DOHH2 (cell line): ENCODE measurements at regions not wholly inside any gene's neighbourhood (a gene's known extent, or its start where the extent isn't known, plus 50 kb on each side); places are given as distances from the start of the nearest gene placed in this dataset.
"Not testable (repeated sequence)": the region's sequence is repeated elsewhere in the genome, so short reads cannot be mapped to it uniquely, and the experiment has no call there.

ENCODE experiments used
- H3F3A ChIP-seq: fragments of 200-600 bp; sonication (generic), shearing (Covaris generic); 2 replicates; pipeline ENCODE4 v1.6.0; 2016; ENCODE audit warnings: antibody characterized with exemption, mild to moderate bottlenecking; ENCODE audit not compliant: control insufficient read depth, insufficient read depth
- H3K27ac ChIP-seq: fragments of 200-600 bp; sonication (generic); 2 replicates; pipeline ENCODE4 v1.5.1; 2014; ENCODE audit warnings: low read depth, mild to moderate bottlenecking, low read length, moderate library complexity
- H3K27me3 ChIP-seq: fragments of 200-600 bp; sonication (generic); 2 replicates; pipeline ENCODE4 v1.6.1; 2014; ENCODE audit warnings: mild to moderate bottlenecking, low read length, mixed read lengths; ENCODE audit not compliant: control insufficient read depth
- H3K36me3 ChIP-seq: fragments of 200-600 bp; sonication (generic); 2 replicates; pipeline ENCODE4 v1.6.1; 2014; ENCODE audit warnings: mild to moderate bottlenecking, low read length, moderate library complexity, mixed read lengths; ENCODE audit not compliant: control insufficient read depth
- H3K4me1 ChIP-seq: fragments of 200-600 bp; sonication (generic); 2 replicates; pipeline ENCODE4 v1.6.1; 2014; ENCODE audit warnings: mild to moderate bottlenecking, low read length, mixed read lengths; ENCODE audit not compliant: control insufficient read depth
- H3K4me2 ChIP-seq: fragments of 200-600 bp; sonication (generic); 2 replicates; pipeline ENCODE4 v1.6.0; 2014; ENCODE audit warnings: mild to moderate bottlenecking, low read length, moderate library complexity
- H3K4me3 ChIP-seq: fragments of 200-600 bp; sonication (generic); 2 replicates; pipeline ENCODE4 v1.5.1; 2014; ENCODE audit warnings: mild to moderate bottlenecking, low read length, mixed read lengths
- H3K79me2 ChIP-seq: fragments of 200-600 bp; sonication (generic); 2 replicates; pipeline ENCODE4 v1.6.1; 2014; ENCODE audit warnings: mild to moderate bottlenecking, low read length, mixed read lengths; ENCODE audit not compliant: control insufficient read depth
- H3K9me2 ChIP-seq: fragments of 200-600 bp; sonication (generic); replicated peaks from 2 replicates; pipeline ENCODE4 v1.6.1; 2014; ENCODE audit warnings: mild to moderate bottlenecking, low read length, mixed read lengths; ENCODE audit not compliant: control insufficient read depth
- H3K9me3 ChIP-seq: fragments of 200-600 bp; sonication (generic); 2 replicates; pipeline ENCODE4 v1.6.1; 2014; ENCODE audit warnings: antibody characterized with exemption, low read length, mixed read lengths; ENCODE audit not compliant: control insufficient read depth, insufficient read depth
- H4K20me1 ChIP-seq: fragments of 200-600 bp; sonication (generic); 2 replicates; pipeline ENCODE4 v1.6.0; 2014; ENCODE audit warnings: low read depth, mild to moderate bottlenecking, antibody characterized with exemption, low read length, moderate library complexity; ENCODE audit not compliant: control insufficient read depth, insufficient read depth
- CTCF ChIP-seq: fragments of 200-600 bp; sonication (generic); IDR thresholded peaks from one replicate; pipeline ENCODE4 v1.5.1; 2014; ENCODE audit warnings: antibody characterized with exemption, mild to moderate bottlenecking, low read depth, low read length; ENCODE audit not compliant: poor library complexity, severe bottlenecking
- EZH2phosphoT487 ChIP-seq: fragments of 200-600 bp; sonication (generic); IDR thresholded peaks from 2 replicates; pipeline ENCODE4 v1.6.1; 2017; ENCODE audit warnings: borderline replicate concordance, mild to moderate bottlenecking, antibody characterized with exemption, low read length, moderate library complexity, mixed read lengths

GRCh38 chr18:71036783-71037182, 747.9 kb downstream of the SOCS6 start:
- no peaks in the 10 kb centered on the region for H3K9me3 ChIP-seq
- H3K4me3 ChIP-seq, result no peak overlapping the region
- H3K79me2 ChIP-seq, result no peaks in the 10 kb centered on the region
- H4K20me1 ChIP-seq, result no peaks in the 10 kb centered on the region
- H3K9me2 ChIP-seq, result no peaks in the 10 kb centered on the region
- no peaks in the 10 kb centered on the region for H3K27me3 ChIP-seq
- no peak for TF ChIP-seq CTCF
- TF ChIP-seq EZH2phosphoT487, result no peak
- H3K4me2 ChIP-seq, result no peak overlapping the region
- no peaks in the 10 kb centered on the region for H3K4me1 ChIP-seq
- no peaks in the 10 kb centered on the region for H3K36me3 ChIP-seq
- no peaks in the 10 kb centered on the region for H3F3A ChIP-seq
- no peak overlapping the region for H3K27ac ChIP-seq

DNA sequence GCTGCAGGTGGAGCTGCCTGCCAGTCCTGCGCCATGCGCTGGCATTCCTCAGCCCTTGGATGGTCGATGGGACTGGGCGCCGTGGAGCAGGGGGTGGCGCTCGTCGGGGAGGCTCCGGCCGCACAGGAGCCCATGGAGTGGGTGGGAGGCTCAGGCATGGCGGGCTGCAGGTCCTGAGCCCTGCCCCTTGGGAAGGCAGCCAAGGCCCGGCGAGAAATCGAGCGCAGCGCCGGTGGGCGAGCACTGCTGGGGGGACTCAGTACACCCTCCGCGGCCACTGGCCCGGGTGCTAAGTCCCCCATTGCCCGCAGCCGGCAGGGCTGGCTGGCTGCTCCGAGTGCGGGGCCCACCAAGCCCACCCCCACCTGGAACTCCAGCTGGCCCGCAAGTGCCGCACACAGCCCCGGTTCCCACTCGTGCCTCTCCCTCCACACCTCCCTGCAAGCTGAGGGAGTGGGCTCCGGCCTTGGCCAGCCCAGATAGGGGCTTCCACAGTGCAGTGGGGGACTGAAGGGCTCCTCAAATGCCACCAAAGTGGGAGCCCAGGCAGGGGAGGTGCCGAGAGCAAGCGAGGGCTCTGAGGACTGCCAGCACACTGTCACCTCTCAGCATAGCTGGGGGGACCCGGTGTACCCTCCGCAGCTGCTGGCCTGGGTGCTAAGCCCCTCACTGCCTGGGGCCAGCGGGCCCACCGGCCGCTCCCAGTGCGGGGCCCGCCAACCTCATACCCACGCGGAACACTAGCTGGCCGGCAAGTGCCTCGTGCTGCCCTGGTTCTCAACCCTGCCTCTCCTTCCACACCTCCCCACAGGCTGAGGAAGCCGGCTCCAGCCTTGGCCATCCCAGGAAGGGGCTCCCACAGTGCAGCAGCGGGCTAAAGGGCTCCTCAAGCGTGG, 742.7 kb downstream of the SOCS6 start:
- H3K79me2 ChIP-seq, H3F3A ChIP-seq, H4K20me1 ChIP-seq, H3K27ac ChIP-seq, H3K9me3 ChIP-seq, H3K4me1 ChIP-seq, H3K4me2 ChIP-seq, H3K4me3 ChIP-seq, H3K27me3 ChIP-seq, H3K9me2 ChIP-seq, H3K36me3 ChIP-seq: not testable (repeated sequence)

DNA sequence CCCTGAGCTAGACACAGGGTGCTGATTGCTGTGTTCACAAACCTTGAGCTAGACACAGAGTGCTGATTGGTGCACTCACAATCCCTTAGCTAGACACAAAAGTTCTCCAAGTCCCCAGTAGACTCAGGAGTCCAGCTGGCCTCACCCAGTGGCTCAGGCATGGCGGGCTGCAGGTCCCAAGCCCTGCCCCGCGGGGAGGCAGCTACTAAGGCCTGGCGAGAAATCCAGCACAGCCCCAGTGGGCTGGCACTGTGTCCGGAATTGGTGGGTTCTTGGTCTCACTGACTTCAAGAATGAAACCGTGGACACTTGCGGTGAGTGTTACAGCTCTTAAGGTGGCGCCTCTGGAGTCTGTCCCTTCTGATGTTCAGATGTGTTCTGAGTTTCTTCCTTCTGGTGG, 741.2 kb downstream of the SOCS6 start:
- H3K4me2 ChIP-seq, H3K4me3 ChIP-seq, H3K9me2 ChIP-seq, H3K9me3 ChIP-seq, H3K27me3 ChIP-seq, H3K36me3 ChIP-seq, H3K4me1 ChIP-seq, H3F3A ChIP-seq, H3K27ac ChIP-seq, H3K79me2 ChIP-seq, H4K20me1 ChIP-seq: not testable (repeated sequence)

GRCh38 chr18:71028285-71028762, 739.5 kb downstream of the SOCS6 start:
- no peak overlapping the region for H3K27ac ChIP-seq
- H3K4me1 ChIP-seq, result no peaks in the 10 kb centered on the region
- H3K36me3 ChIP-seq, result no peaks in the 10 kb centered on the region
- H3K9me3 ChIP-seq, result no peaks in the 10 kb centered on the region
- no peak overlapping the region for H3K4me2 ChIP-seq
- H3K79me2 ChIP-seq, result no peaks in the 10 kb centered on the region
- H3K27me3 ChIP-seq, result no peaks in the 10 kb centered on the region
- TF ChIP-seq CTCF (no peak), EZH2phosphoT487 (no peak)
- H3K9me2 ChIP-seq, result no peaks in the 10 kb centered on the region
- no peaks in the 10 kb centered on the region for H3F3A ChIP-seq
- H3K4me3 ChIP-seq, result no peak overlapping the region
- H4K20me1 ChIP-seq, result no peaks in the 10 kb centered on the region
